AG09319 (cell line): ENCODE measurements at regions not wholly inside any gene's neighbourhood (a gene's known extent, or its start where the extent isn't known, plus 50 kb on each side); places are given as distances from the start of the nearest gene placed in this dataset.

Experiments used
- DNase-seq: peaks from one replicate; pipeline ENCODE4 v3.0.0-alpha.2; 2010; ENCODE audit warnings: low read depth; ENCODE audit errors: extremely low read depth
- TF ChIP-seq, protein P1 (sequence below): IDR thresholded peaks from 2 replicates; pipeline ENCODE4 v1.5.1; 2011; ENCODE audit warnings: low read depth, mild to moderate bottlenecking, inconsistent platforms, low read length, moderate library complexity

DNA sequence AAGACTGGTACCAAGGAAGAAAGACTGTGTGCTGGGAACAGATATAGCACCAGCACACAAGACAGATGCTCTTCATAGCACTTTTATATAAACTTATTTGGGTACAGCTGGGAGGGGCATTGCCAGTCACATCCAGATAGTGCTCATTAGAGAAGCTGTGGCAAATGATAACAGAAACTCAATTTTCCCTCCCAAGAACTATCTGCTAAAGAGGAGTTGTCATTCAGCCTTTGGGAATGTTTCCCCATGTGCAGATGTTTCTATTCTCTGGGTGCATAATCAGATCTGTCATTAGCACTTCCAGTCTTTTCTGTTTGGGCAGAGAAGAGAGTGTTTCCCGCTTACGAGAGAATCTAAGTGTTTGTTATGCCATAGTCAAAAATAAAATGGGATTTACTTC lies 714.9 kb upstream of the MDGA2 start:
- TF ChIP-seq, protein P1, sequence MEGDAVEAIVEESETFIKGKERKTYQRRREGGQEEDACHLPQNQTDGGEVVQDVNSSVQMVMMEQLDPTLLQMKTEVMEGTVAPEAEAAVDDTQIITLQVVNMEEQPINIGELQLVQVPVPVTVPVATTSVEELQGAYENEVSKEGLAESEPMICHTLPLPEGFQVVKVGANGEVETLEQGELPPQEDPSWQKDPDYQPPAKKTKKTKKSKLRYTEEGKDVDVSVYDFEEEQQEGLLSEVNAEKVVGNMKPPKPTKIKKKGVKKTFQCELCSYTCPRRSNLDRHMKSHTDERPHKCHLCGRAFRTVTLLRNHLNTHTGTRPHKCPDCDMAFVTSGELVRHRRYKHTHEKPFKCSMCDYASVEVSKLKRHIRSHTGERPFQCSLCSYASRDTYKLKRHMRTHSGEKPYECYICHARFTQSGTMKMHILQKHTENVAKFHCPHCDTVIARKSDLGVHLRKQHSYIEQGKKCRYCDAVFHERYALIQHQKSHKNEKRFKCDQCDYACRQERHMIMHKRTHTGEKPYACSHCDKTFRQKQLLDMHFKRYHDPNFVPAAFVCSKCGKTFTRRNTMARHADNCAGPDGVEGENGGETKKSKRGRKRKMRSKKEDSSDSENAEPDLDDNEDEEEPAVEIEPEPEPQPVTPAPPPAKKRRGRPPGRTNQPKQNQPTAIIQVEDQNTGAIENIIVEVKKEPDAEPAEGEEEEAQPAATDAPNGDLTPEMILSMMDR = no peak
- DNase-seq = no peak

DNA sequence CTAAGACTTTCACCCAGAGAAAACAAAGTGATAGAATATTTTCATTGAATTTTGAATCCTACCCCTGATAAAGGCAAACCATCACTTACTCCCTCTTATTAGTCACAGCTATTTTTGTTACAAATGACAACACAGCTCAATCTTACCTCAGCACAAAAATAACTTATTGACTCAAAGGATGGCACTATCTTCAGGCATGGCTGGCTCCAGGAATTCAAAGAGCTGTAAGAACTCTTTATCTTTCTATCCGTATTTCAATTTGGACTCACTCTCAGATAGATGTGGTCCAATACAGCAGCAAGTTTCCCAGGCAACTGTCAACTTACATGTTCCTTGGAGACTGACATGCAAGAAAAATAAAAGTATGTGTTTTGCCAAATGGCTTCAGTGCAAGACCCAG lies 709.4 kb upstream of the MDGA2 start:
- no peak for DNase-seq
- TF ChIP-seq, protein P1 = no peak

DNA sequence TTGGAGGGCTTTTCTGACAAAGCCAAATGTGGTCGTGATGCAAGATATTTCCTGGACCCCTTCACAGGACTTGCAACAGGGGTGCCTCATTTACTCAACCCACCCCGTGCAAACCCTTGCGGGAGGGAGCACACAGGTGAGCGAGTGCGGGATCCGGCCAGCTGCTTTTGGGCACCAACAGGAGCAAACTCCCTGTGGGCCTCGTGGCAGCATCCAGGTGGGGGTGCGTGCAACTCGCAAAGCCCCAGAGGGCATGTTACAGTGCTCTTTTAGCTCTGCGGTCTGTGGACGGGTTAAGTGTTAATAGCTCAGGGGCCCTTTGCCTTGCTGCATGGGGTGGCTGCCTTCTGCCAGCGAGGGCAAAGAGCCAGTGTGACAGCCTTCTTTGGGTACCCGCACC lies 707.6 kb upstream of the MDGA2 start:
- DNase-seq = no peak
- TF ChIP-seq, protein P1 = no peak

DNA sequence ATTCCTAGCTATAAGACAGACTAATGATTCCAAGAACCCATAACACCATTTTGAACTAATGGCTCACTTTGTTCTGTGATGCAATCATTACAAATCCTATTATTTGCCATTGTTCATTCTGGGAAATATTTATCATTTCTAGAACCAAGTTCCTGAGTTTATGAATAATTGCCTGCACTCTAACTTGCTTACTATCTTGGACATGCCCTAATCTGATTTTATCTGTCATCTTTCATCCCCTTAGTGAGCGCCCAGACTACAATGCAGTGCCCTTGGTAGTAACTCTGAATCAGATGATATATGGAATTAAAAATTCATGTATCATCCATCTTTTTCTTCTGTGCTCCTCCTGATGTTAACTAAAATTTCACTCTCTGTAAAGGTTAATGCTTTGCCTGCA lies 703.1 kb upstream of the MDGA2 start:
- TF ChIP-seq, protein P1 = no peak
- DNase-seq = no peak

DNA sequence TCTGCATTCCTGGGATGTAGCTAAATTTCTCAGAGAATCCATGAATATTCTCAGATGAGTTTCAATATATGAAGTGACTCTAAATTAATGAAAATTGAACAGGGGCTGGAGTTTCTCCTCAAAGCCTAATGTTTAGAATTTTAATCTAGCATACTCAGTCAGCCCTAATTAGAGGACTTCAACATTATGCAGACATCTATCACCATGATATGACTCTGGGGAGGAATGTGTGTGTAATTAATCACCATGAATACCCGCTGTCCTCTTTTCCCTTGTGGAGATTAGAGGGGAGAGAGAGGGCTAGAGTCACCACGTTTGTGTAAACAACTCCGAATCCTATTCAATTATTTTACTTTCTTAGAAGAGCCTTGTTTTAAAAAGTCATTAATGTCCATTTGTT lies 698.6 kb upstream of the MDGA2 start:
- TF ChIP-seq, protein P1 = no peak
- no peak for DNase-seq

DNA sequence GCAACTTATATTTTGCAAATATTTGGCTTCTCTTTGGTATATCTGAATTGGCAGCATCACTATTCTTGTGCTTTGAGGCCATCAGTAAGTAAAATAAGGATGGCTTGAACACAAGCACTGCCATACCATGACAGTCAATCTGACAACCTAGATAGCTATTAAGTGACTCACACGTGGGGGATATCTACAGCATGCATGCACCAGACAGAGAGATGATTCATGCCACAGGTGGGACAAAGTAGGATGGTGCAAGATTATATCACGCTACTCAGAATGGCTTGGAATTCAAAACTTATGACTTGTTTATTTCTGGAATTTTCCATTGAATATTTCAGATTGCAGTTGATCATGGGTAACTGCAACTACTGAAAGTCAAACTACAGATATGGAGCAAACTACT lies 675.6 kb upstream of the MDGA2 start:
- TF ChIP-seq, protein P1 = no peak

DNA sequence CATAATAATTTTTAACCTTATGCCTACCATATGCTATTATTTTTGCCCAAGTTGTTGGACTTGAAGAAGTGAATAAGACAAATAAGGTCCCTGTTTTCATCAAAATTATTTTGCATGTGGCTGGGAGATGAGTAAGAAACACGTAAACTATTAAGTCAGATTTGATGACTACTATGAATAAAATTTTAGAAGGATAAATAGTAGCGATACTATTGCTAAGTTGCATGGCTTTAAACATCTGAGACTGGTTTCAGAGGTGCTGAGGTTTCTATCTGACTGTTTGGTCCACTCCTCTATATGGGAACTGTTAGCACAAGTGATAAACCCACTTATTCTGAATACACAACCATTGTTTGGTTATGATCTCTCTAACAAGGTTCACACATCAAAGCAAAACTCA lies 674.3 kb upstream of the MDGA2 start:
- no peak for DNase-seq
- TF ChIP-seq, protein P1 = no peak

More for the DNA sequence above, 675.6 kb upstream of the MDGA2 start:
- no peak for DNase-seq
